Right ventricle myocardium inferior (tissue), 1 donor: ENCODE measurements at regions not wholly inside any gene's neighbourhood (a gene's known extent, or its start where the extent isn't known, plus 50 kb on each side); places are given as distances from the start of the nearest gene placed in this dataset.

ENCODE experiments used
- ATAC-seq: fragments of 200-7000 bp; cut with Tn5 transposase; one replicate; pipeline ENCODE4 v1.9.1; 2020; ENCODE audit warnings: mild to moderate bottlenecking, moderate library complexity
- DNase-seq: peaks from one replicate; pipeline ENCODE4 v3.0.0; 2021; ENCODE audit errors: missing footprints
- intact Hi-C: fragments of 100-400 bp; cut with DNase I; formaldehyde crosslinking; loops from one replicate; pipeline ENCODE4 v1.11.0; 2022
- donor health status: DM: no; HTN: yes; CAD: no; lungs with severe emphysema.

DNA sequence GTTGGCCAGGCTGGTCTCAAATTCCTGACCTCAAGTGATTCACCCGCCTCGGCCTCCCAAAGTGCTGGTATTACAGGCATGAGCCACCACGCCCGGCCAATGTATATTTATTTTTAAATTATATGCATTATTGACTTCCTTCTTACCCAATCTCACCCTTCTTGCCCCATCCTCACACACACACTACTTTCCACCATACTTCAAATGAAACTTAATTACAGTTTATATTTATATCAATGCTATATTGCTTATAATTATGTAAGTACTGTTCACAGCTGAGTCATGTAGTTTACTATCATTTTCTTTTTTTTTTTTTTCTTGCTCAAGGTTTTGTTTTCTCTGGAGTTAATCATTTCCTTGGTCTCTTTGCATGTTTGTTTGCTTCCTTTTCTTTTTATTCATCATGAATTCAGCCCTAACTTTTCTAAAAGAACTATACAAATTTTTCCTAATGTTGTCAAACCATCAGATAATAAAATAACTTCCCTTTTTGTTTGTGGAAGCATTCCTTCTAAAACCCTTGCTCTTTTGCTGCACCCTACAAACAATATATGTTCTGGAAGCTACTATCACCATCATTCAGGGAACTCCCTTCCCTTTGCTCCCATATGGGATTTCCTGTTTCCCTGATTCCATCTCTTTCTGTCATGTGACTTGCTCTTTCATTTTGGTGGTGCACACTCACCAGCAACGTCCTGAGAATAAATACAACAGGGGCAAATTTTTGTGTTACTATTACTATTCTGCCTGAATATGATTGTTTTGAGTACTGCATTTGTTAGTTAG is 201.7 kb upstream of the SASH1 start:
- DNase-seq (no peak), ATAC-seq (no peak)
- intact Hi-C loops, result no loop called here

DNA sequence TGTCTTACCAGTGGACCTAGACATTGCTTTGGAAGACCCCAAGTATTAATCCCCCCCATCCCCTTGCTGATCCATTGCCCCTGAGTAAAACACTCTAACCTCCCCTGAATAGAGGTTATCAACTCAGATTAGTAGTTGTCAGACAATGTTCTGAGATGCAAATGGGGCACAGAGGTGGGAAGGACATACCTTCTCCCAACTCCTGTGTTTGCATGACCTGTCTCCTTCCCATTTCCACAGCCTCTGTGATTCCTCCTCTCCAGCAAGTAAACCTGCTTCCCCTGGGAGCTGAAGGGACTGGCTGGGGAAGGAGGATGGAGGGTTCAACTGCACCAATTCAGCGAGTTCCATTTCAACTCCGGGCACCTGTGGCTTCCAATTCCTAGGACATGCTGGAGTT is 199.8 kb upstream of the SASH1 start:
- DNase-seq, result no peak
- no peak for ATAC-seq
- intact Hi-C loops, result no loop called here

DNA sequence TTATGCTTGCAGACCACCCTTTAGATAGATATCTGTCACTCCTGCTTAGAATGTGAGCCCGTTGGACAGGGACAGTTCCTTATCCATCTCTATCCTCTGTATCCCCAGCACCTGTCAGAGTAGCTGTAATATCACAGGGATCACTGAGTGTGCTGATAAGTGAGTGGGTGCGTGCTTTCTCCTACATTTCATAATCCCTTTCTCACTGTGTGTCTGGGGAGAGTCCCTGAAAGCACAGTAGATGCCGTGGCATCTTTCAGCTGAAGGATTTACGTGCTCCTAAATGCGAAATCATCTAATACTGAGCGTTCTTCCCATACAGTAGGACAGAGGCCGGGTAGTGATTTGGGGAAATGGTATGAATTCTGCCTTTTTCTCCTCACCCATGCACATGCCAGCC is 198.9 kb upstream of the SASH1 start:
- ATAC-seq, result no peak
- intact Hi-C loops, result no loop called here
- DNase-seq, result no peak

DNA sequence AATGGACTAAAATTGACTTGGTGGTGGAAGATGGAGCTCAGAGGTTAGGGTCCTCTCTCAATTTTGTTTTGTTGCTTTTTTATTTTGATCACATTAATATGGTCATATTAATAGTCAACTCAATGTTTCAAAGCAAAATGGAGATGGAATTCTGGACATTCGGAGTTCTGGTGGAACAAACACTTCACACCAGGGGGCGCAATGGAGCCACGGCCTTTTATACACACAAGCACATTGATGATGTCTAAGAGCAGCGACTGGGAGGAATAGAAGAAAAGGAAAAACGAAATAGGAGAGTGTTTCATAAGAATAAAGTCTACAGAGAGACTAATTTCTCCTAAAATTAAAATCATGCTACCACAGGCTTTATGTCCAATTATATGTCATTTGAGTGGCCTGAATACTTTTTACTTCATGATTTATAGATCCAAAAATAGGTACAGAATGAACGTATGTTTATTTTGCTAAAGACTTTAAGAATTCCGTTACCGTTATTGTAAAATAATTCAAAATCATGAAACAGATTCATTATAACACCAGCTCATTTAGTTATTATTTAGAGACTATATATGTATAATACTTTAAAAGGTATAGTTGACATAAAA is 197.6 kb upstream of the SASH1 start:
- peak; percentile 31 for ATAC-seq
- intact Hi-C loops, result no loop called here
- peak; percentile 82 for DNase-seq

DNA sequence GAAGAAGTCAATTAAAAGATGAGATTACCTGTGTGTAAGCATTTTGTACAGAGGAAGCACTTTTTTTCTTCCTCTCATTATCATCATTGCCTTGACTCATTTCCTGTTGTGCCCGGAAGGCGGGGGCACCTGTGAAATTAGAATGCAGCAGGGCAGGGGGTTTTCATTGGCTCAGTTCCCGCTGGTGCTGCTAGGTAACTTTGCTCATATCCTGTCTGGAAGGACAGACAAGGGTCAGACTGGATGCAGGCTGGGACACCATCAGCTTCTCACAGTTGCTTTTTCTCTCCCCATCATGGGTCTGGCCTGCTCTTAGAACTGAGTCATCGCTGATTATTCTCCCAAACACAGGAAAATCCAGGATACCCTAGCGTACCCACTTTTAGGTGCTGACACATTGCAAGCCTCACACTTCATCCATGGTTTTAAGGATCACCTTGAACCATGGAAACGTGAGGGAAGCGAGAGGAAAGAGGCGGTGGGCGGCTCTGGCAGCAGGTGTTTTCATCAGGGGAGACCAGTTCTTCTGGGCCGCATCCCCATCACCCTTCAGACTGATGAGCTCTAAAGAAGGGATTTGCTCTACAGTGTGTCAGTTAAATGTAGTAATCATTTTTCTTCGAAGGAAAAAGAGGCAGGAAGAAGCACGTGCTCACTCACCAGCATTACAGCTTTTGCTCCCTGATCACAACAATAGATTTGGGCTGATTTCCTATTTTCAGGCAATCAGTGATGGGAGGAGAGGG is 195.7 kb upstream of the SASH1 start:
- no peak for ATAC-seq
- intact Hi-C loops, result no loop called here

DNA sequence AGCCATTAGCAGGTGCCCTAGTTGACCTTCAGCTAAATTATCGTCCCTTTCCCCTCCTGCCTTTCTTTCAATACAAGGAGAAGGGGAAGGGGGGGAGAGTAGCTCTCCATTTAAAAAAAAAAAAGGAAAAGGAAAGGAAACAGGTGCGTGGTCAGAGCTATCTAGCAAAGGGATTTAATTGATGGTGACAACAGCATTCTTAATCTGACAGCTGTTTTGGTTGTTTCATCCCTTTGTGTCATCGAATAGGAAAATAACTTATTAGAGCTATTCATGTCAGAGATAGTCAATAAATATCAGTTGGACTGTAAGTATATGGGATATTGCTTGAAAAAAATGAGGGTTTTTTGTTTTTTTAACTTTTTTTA is 195.2 kb upstream of the SASH1 start:
- DNase-seq, result no peak
- intact Hi-C loops, result no loop called here
- no peak for ATAC-seq

More for the DNA sequence above, 195.7 kb upstream of the SASH1 start:
- no peak for DNase-seq

DNA sequence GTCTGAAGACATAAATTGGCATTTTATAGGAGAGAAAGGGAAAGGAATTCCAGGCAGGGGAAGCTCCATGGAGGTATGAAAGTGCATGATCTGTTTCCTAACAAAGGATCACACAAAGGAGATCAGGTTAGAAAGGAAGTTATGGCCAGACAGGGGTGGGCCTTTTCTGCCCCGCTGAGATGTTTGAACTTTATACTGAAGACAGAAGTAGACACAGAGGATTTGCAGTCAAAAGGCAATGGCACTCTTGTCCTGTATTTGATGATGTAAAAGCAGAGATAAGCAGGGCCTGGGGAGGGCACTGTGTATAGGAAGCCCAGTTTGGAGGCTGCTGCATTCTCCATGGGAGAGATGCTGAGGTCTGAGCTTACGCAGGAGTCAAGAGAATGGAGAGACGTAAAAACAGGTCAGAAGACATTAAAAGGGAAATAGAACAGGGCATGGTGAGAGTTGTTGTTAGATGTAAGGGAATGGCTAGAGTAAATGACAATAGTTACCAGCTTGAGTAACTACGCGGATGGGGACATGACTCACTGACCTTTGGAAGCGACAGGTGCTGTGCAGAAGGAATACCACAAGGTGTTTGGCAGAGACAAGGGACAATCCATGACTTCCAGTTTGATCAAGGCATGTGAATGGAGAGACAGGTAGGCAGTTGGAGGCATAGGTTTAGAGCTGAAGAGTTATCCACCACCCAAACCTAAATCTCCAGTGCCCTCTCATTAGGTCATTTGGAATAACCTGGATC is 190.6 kb upstream of the SASH1 start:
- no peak for ATAC-seq
- intact Hi-C loops, result no loop called here

DNA sequence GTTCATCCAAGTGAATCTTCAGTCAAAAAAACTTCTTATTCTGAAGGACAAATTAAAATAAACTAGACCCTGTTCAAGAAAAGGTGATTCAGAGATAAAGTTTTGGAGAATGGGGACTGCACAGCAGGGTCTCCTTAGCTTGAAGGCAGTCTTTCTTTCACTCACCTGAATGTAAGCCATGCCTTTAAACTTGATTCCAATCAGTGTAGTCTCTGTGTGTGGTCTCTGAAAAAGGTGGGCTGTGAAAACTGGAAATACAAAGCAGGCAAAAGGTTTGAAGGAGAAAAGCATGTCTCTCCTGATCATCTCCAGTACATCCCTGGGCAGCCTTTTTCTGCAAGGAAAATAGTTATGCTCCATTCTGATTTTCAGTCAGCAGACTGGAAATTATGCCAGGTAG is 188.0 kb upstream of the SASH1 start:
- intact Hi-C loops, result no loop called here
- no peak for ATAC-seq

More for the DNA sequence above, 190.6 kb upstream of the SASH1 start:
- DNase-seq, result no peak

DNA sequence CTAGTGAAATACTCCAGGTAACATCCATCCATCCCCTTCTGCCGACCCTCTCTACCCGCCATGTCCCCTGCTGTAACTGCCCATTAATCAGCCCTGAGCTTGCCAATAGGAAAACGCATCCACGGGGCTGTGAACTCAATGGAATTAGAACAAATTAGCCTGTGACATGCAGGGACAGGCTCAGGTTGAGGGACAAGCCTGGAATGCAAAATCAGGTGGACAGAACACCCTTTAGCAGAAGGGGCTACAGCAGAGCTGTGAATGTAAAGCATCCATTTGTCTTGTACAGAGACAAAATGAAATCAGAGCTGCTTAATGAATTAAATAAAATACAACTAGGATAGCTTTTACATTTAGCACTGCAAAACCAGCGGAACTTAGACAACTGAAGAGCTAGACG is 187.3 kb upstream of the SASH1 start:
- ATAC-seq (no peak), DNase-seq (no peak)
- intact Hi-C loops, result no loop called here

More for the DNA sequence above, 188.0 kb upstream of the SASH1 start:
- DNase-seq, result no peak

DNA sequence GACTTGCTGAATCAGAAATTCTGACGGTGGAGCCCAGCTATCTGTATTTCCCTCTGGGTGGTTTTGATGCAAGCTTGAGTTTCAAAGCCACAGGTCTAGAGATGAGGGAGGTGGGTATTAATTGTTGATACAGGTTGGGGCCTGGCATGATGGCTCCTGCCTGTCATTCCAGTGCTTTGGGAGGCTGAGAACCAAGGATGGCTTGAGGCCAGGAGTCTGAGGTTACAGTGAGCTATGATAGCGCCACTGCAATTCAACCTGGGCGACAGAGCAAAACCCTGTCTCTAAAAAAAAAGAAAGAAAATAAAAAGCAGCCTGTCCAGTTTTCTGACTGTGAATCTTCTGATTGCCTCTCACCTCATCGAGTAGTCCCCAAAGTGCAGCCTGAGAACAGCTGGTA is 184.8 kb upstream of the SASH1 start:
- DNase-seq (no peak), ATAC-seq (no peak)
- intact Hi-C loops, result no loop called here

DNA sequence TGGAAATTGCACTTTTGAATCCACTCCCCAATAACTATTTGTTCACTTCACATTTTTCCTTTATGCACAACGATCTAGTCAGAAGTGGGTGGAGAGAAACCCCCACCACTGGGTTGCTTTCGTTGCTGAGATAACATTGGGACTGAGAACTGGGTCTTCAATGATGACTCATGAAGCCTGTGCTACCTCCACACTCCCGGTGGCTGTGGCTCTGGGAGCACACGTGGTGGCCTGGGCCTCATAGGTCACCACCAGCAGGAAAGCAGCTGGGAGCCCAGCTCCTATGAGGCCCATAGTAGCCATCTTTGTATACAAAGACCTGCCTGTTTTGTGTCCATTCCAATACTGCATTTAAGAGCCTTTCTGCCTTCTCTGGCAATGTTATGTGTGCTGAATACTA is 178.0 kb upstream of the SASH1 start:
- DNase-seq (no peak), ATAC-seq (no peak)
- intact Hi-C loops, result loop anchor here (5.0 kb wide), 2 partner anchors 512 to 772 kb away; no protein-coding TSS in a partner anchor

DNA sequence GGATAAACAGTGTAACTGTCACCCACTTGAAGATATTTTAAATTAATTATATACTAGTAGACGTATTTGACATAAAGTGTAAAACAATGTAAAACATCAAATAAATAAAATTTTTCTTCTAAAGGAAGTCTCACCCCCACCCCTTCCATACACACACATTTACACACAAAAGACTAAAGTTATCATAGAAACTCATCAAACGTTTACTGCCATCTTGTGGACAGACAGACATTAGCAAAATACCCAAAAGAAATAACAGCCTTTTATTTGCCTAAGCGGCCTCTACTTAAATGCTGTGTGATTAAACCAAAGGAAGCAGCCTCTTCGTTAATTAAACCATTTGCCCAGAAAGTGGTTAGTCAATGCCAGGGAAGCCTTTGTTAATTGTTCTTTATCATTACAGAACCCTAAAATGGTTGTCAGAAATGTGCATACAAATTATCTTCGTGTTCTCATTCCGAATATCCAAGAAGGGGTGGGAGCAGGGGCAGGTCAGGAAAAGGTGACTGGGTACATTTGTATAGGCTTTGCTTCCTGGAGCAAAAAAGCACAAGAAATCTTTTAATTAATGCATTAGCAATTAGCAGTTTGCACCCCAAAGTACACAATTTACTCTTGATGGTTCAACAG is 176.2 kb upstream of the SASH1 start:
- ATAC-seq (no peak), DNase-seq (no peak)
- intact Hi-C loops, result loop anchor here (1.0 to 5.0 kb wide), 3 partner anchors 514 to 774 kb away; no protein-coding TSS in a partner anchor

DNA sequence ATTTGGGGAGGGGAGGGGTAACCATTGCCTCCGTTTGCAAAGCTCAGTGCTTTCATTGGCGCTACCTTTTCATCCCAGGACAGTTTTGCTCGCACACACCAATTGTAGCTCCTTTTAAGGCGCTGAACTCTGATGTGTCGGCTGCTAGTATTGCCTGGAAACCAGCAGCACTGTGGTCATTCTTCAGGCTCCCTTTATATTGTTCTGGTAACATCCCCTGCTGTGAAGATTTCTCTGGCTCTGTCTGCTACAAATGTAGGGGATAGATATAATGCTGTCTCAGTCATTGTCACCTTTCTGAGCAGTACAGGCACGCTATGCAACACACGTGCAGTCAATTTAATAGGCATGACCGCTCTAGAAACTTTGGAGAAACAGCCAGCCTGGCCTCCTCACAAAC is 172.9 kb upstream of the SASH1 start:
- DNase-seq (no peak), ATAC-seq (no peak)
- intact Hi-C loops, result loop anchor here (5.0 kb wide), 2 partner anchors 517 to 777 kb away; no protein-coding TSS in a partner anchor

DNA sequence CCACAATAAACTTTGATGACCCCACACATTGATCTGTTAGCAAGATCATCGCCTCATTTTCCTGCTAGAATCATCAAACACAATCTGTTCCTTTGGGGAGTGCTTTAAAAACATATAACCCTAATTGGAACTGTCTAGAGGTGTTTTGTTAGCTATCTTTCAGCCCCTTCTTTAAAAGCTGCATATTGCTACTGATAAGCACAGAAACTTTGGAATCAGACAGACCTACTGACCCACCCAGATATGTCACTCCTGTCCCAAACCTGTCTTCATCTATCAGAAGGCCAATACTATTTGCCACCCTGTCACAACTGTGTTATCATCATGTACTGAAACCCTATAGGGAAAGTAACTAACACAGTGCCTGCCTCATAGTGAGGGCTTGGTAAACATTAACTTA is 172.4 kb upstream of the SASH1 start:
- ATAC-seq, result no peak
- DNase-seq, result no peak
- intact Hi-C loops, result no loop called here

DNA sequence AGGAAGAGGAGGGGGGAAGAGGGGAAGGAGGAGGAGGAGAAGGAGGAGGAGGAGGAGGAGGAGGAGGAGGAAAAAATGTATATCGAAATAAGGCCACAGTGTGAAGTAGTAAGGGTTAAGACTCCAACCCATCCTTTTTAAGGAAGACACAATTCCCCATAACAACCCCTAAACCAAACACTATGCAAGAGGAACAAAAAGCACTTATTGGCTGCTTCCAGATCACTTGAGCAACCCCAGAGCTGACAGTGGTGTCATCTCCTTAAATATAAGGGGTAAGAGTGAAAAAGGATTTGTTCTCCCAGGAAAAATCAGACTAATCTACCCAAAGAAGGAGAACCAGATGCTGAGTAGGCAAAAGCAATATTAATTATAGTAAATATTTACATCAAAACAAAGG is 169.1 kb upstream of the SASH1 start:
- DNase-seq, result no peak
- intact Hi-C loops, result no loop called here
- no peak for ATAC-seq

DNA sequence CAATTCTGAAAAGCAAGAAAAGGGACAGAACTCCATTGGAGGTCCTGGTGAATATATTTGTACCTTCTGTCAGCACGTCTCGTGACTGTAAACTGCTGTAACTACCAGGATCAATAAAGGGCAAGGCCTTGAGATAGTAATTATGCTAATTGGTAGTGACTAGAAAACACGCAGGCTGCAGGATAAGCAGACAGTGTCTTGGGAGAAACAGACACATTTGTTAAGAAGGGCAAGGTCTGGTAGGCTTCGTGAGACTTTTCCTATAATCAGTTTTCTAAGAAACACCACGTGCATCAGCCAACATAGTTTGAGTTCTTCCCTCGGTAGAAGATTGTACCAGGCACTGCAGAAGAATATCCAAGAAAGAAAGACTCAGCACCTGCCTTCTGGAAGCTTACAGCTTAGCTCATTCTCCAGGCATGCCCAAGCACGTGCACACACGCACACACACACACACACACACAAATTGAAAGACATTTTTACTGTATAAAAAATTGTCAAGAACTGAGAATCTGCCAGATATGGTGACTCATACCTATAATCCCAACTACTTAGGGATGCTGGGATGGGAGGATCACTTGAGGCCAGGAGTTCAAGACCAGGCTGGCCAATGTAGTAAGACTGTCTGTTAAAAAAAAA is 167.0 kb upstream of the SASH1 start:
- DNase-seq, result no peak
- no peak for ATAC-seq
- intact Hi-C loops, result no loop called here

DNA sequence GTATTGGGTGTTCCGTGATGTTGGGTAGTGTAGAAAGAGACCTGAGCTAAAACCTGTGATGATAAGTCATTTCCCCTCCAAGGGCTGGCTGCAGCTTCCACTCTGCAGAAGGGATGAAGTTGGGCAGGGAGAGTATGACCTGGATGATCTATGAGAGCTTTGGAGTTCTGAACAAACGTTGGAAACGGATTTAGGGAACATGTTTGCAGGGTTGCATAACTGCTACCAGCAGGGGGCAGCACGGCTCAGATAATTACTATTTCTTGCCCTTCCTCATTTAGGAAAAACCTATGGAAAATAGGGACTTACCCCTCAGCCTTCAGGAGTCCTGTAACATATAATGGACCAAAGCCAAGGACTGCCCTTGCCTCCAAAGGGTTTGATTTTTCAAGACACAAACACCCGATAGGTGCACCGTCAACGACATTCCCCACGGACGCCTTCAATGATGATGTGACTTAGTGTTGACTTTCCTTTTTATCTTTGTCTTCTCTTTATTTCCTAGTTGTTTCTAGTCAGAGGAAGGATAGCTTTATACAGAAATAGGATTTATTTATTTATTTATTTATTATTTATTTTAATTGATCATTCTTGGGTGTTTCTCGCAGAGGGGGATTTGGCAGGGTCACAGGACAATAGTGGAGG is 164.9 kb upstream of the SASH1 start:
- intact Hi-C loops, result loop anchor here (1.0 kb wide), 2 partner anchors 74 to 287 kb away; no protein-coding TSS in a partner anchor
- peak; percentile 44 for ATAC-seq

DNA sequence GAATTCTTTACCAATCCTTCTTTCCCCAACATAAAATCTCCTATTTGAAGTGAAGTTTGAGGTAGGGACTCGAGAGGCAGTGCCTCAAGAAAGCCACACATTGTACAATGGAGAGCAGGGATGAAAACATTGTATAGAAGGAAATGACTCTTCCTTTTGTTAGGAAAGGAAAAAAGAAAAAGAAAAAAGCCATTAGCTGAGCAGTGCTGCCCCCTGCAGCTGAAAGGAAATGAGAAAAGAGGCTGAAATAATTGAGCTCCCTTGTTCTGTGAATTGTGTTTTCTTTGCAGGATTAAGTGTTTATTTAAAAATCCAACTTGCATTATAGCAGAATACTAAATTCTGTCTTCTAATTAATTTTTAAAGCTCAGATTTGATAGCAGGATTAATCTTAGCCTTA is 162.9 kb upstream of the SASH1 start:
- ATAC-seq (no peak), DNase-seq (no peak)
- intact Hi-C loops, result loop anchor here (10.0 kb wide), 1 partner anchor 165 kb away; the partner anchor contains the start of gene SASH1

More for the DNA sequence above, 164.9 kb upstream of the SASH1 start:
- DNase-seq, result peak; percentile 78
